ENCODE measurements at regions not wholly inside any gene's neighbourhood (a gene's known extent, or its start where the extent isn't known, plus 50 kb on each side); places are given as distances from the start of the nearest gene placed in this dataset.
"Not testable (repeated sequence)": the region's sequence is repeated elsewhere in the genome, so short reads cannot be mapped to it uniquely, and the experiment has no call there.

GRCh38 chrX:23061116-23061515, 61.4 kb downstream of the DDX53 start:
- Histone ChIP-seq H3K9ac (ENCODE audit: low read depth, low read length) (no peak overlapping the region), H3K27ac (ENCODE audit: low read depth, low read length) (no peak overlapping the region), H3K4me3 (ENCODE audit: low read depth, low read length) (no peak overlapping the region), H3K4me1 (ENCODE audit: control insufficient read depth, insufficient read depth, low read length) (no peaks in the 10 kb centered on the region), H3K27me3 (ENCODE audit: control insufficient read depth, insufficient read depth, low read length) (peaks cover 6% of the 10 kb centered on the region), H3K36me3 (ENCODE audit: control insufficient read depth, insufficient read depth, low read length) (no peaks in the 10 kb centered on the region), H3K9me3 (ENCODE audit: control insufficient read depth, insufficient read depth, low read length) (no peaks in the 10 kb centered on the region)

- Histone ChIP-seq H3K4me3 (ENCODE audit: low read depth, low read length) (no peak overlapping the region), H3K4me1 (ENCODE audit: control insufficient read depth, insufficient read depth, low read length) (no peaks in the 10 kb centered on the region), H3K9me3 (ENCODE audit: control insufficient read depth, insufficient read depth, low read length) (no peaks in the 10 kb centered on the region), H3K27me3 (ENCODE audit: control insufficient read depth, insufficient read depth, low read length) (peaks cover 4% of the 10 kb centered on the region), H3K9ac (ENCODE audit: low read depth, low read length) (no peak overlapping the region), H3K27ac (ENCODE audit: low read depth, low read length) (no peak overlapping the region), H3K36me3 (ENCODE audit: control insufficient read depth, insufficient read depth, low read length) (no peaks in the 10 kb centered on the region)
Measured at GRCh38 chrX:23062359-23062758, 62.6 kb downstream of the DDX53 start.

- no peak overlapping the region for H3K9ac ChIP-seq (ENCODE audit: low read depth, low read length)
- H3K27me3 ChIP-seq (ENCODE audit: control insufficient read depth, insufficient read depth, low read length) = no peaks in the 10 kb centered on the region; the same call in 1 of the 2 replicates
- H3K4me1 ChIP-seq (ENCODE audit: control insufficient read depth, insufficient read depth, low read length) = no peaks in the 10 kb centered on the region
- no peaks in the 10 kb centered on the region for H3K36me3 ChIP-seq (ENCODE audit: control insufficient read depth, insufficient read depth, low read length)
- no peak overlapping the region for H3K27ac ChIP-seq (ENCODE audit: low read depth, low read length)
- no peaks in the 10 kb centered on the region for H3K9me3 ChIP-seq (ENCODE audit: control insufficient read depth, insufficient read depth, low read length)
- H3K4me3 ChIP-seq (ENCODE audit: low read depth, low read length) = no peak overlapping the region
Measured at GRCh38 chrX:23066588-23067281, 67.0 kb downstream of the DDX53 start.

GRCh38 chrX:23075461-23075860, 75.7 kb downstream of the DDX53 start:
- not testable (repeated sequence) for H3K9me3 ChIP-seq (ENCODE audit: control insufficient read depth, insufficient read depth, low read length); H3K9ac ChIP-seq (ENCODE audit: low read depth, low read length); H3K4me1 ChIP-seq (ENCODE audit: control insufficient read depth, insufficient read depth, low read length); H3K27me3 ChIP-seq (ENCODE audit: control insufficient read depth, insufficient read depth, low read length); H3K36me3 ChIP-seq (ENCODE audit: control insufficient read depth, insufficient read depth, low read length); H3K4me3 ChIP-seq (ENCODE audit: low read depth, low read length); H3K27ac ChIP-seq (ENCODE audit: low read depth, low read length)

- H3K4me1 ChIP-seq (ENCODE audit: control insufficient read depth, insufficient read depth, low read length) = no peaks in the 10 kb centered on the region
- H3K4me3 ChIP-seq (ENCODE audit: low read depth, low read length) = no peak overlapping the region
- no peak overlapping the region for H3K27ac ChIP-seq (ENCODE audit: low read depth, low read length)
- H3K27me3 ChIP-seq (ENCODE audit: control insufficient read depth, insufficient read depth, low read length) = no peaks in the 10 kb centered on the region
- no peaks in the 10 kb centered on the region for H3K36me3 ChIP-seq (ENCODE audit: control insufficient read depth, insufficient read depth, low read length)
- no peak overlapping the region for H3K9ac ChIP-seq (ENCODE audit: low read depth, low read length)
- H3K9me3 ChIP-seq (ENCODE audit: control insufficient read depth, insufficient read depth, low read length) = no peaks in the 10 kb centered on the region
Measured at GRCh38 chrX:23079347-23079746, 79.6 kb downstream of the DDX53 start.

- Histone ChIP-seq H3K4me3 (ENCODE audit: low read depth, low read length) (no peak overlapping the region), H3K9ac (ENCODE audit: low read depth, low read length) (no peak overlapping the region), H3K27me3 (ENCODE audit: control insufficient read depth, insufficient read depth, low read length) (no peaks in the 10 kb centered on the region), H3K27ac (ENCODE audit: low read depth, low read length) (no peak overlapping the region), H3K4me1 (ENCODE audit: control insufficient read depth, insufficient read depth, low read length) (no peaks in the 10 kb centered on the region), H3K36me3 (ENCODE audit: control insufficient read depth, insufficient read depth, low read length) (no peaks in the 10 kb centered on the region), H3K9me3 (ENCODE audit: control insufficient read depth, insufficient read depth, low read length) (no peaks in the 10 kb centered on the region)
Measured at GRCh38 chrX:23100826-23101225, 101.1 kb downstream of the DDX53 start.

GRCh38 chrX:23103546-23103945, 103.8 kb downstream of the DDX53 start:
- Histone ChIP-seq H3K9ac (ENCODE audit: low read depth, low read length) (no peak overlapping the region), H3K36me3 (ENCODE audit: control insufficient read depth, insufficient read depth, low read length) (no peaks in the 10 kb centered on the region), H3K27ac (ENCODE audit: low read depth, low read length) (no peak overlapping the region), H3K4me1 (ENCODE audit: control insufficient read depth, insufficient read depth, low read length) (no peaks in the 10 kb centered on the region), H3K27me3 (ENCODE audit: control insufficient read depth, insufficient read depth, low read length) (no peaks in the 10 kb centered on the region), H3K4me3 (ENCODE audit: low read depth, low read length) (no peak overlapping the region), H3K9me3 (ENCODE audit: control insufficient read depth, insufficient read depth, low read length) (no peaks in the 10 kb centered on the region)

- peaks cover 12% of the 10 kb centered on the region for H3K4me1 ChIP-seq (ENCODE audit: control insufficient read depth, insufficient read depth, low read length)
- H3K9me3 ChIP-seq (ENCODE audit: control insufficient read depth, insufficient read depth, low read length) = no peaks in the 10 kb centered on the region
- no peak overlapping the region for H3K27ac ChIP-seq (ENCODE audit: low read depth, low read length)
- no peak overlapping the region for H3K4me3 ChIP-seq (ENCODE audit: low read depth, low read length)
- no peak overlapping the region for H3K9ac ChIP-seq (ENCODE audit: low read depth, low read length)
- no peaks in the 10 kb centered on the region for H3K27me3 ChIP-seq (ENCODE audit: control insufficient read depth, insufficient read depth, low read length)
- H3K36me3 ChIP-seq (ENCODE audit: control insufficient read depth, insufficient read depth, low read length) = no peaks in the 10 kb centered on the region
Measured at GRCh38 chrX:23114241-23114640, 114.5 kb downstream of the DDX53 start.

- H3K27ac ChIP-seq (ENCODE audit: low read depth, low read length) = no peak overlapping the region
Measured at GRCh38 chrX:23115651-23116050, 115.9 kb downstream of the DDX53 start.

GRCh38 chrX:23118163-23118562, 118.4 kb downstream of the DDX53 start:
- H3K9ac ChIP-seq (ENCODE audit: low read depth, low read length) = no peak overlapping the region
- peaks cover 21% of the 10 kb centered on the region for H3K4me1 ChIP-seq (ENCODE audit: control insufficient read depth, insufficient read depth, low read length)
- H3K9me3 ChIP-seq (ENCODE audit: control insufficient read depth, insufficient read depth, low read length) = no peaks in the 10 kb centered on the region
- no peak overlapping the region for H3K27ac ChIP-seq (ENCODE audit: low read depth, low read length)
- no peak overlapping the region for H3K4me3 ChIP-seq (ENCODE audit: low read depth, low read length)
- no peaks in the 10 kb centered on the region for H3K36me3 ChIP-seq (ENCODE audit: control insufficient read depth, insufficient read depth, low read length)
- H3K27me3 ChIP-seq (ENCODE audit: control insufficient read depth, insufficient read depth, low read length) = no peaks in the 10 kb centered on the region

More at GRCh38 chrX:23115651-23116050, 115.9 kb downstream of the DDX53 start:
- Histone ChIP-seq H3K4me3 (ENCODE audit: low read depth, low read length) (no peak overlapping the region), H3K36me3 (ENCODE audit: control insufficient read depth, insufficient read depth, low read length) (no peaks in the 10 kb centered on the region), H3K27me3 (ENCODE audit: control insufficient read depth, insufficient read depth, low read length) (no peaks in the 10 kb centered on the region), H3K4me1 (ENCODE audit: control insufficient read depth, insufficient read depth, low read length) (peaks cover 21% of the 10 kb centered on the region), H3K9me3 (ENCODE audit: control insufficient read depth, insufficient read depth, low read length) (no peaks in the 10 kb centered on the region), H3K9ac (ENCODE audit: low read depth, low read length) (no peak overlapping the region)

- H3K27ac ChIP-seq (ENCODE audit: low read depth, low read length) = no peak overlapping the region
Measured at GRCh38 chrX:23118890-23119527, 119.2 kb downstream of the DDX53 start.

More at GRCh38 chrX:23118890-23119527, 119.2 kb downstream of the DDX53 start:
- peaks cover 21% of the 10 kb centered on the region for H3K4me1 ChIP-seq (ENCODE audit: control insufficient read depth, insufficient read depth, low read length)
- no peaks in the 10 kb centered on the region for H3K27me3 ChIP-seq (ENCODE audit: control insufficient read depth, insufficient read depth, low read length)
- no peaks in the 10 kb centered on the region for H3K36me3 ChIP-seq (ENCODE audit: control insufficient read depth, insufficient read depth, low read length)
- no peak overlapping the region for H3K4me3 ChIP-seq (ENCODE audit: low read depth, low read length)
- H3K9ac ChIP-seq (ENCODE audit: low read depth, low read length) = no peak overlapping the region
- no peaks in the 10 kb centered on the region for H3K9me3 ChIP-seq (ENCODE audit: control insufficient read depth, insufficient read depth, low read length)

Measured in HUES48 (cell line).